Activated naive CD8-positive, alpha-beta T cell treated with anti-CD3 and anti-CD28 coated beads, Interleukin-2, amount 10 ng/mL, durations not matched to agents 7 days and 5 days (primary cell): ENCODE measurements at regions not wholly inside any gene's neighbourhood (a gene's known extent, or its start where the extent isn't known, plus 50 kb on each side); places are given as distances from the start of the nearest gene placed in this dataset.

ENCODE experiments used
- ATAC-seq: fragments of 150-1000 bp; cut with Tn5 transposase; one replicate; pipeline ENCODE4 v1.10.0; 2021; ENCODE audit warnings: low read depth, moderate library complexity
- POLR2A ChIA-PET: fragments of 350-600 bp; sonication (Branson Sonifier 250); formaldehyde crosslinking; loops from one replicate; lab custom pipeline; 2021; ENCODE audit warnings: antibody characterized with exemption; lab: Charles Lee
- DNase-seq: peaks from one replicate; pipeline ENCODE4 v3.0.0; 2021
- H3K27ac Mint-ChIP-seq: one replicate; pipeline ENCODE4 v1.8.0; 2022; ENCODE audit warnings: mild to moderate bottlenecking, mixed read lengths
- H3K27me3 Mint-ChIP-seq: one replicate; pipeline ENCODE4 v1.8.0; 2022; ENCODE audit warnings: mild to moderate bottlenecking, moderate library complexity, mixed read lengths
- H3K36me3 Mint-ChIP-seq: one replicate; pipeline ENCODE4 v1.8.0; 2021; ENCODE audit warnings: mild to moderate bottlenecking, mixed read lengths
- H3K4me1 Mint-ChIP-seq: one replicate; pipeline ENCODE4 v1.8.0; 2021; ENCODE audit warnings: mixed read lengths
- H3K4me3 Mint-ChIP-seq: one replicate; pipeline ENCODE4 v1.8.0; 2022; ENCODE audit warnings: mild to moderate bottlenecking, moderate library complexity, mixed read lengths
- H3K9me3 Mint-ChIP-seq: one replicate; pipeline ENCODE4 v1.8.0; 2021; ENCODE audit warnings: mixed read lengths

GRCh38 chr4:127210893-127211649 lies 421.7 kb upstream of the INTU start:
- Mint-ChIP-seq H3K4me3 (no peak overlapping the region), H3K9me3 (peaks cover 2% of the 10 kb centered on the region), H3K36me3 (no peaks in the 10 kb centered on the region), H3K4me1 (no peaks in the 10 kb centered on the region), H3K27ac (no peak overlapping the region), H3K27me3 (no peaks in the 10 kb centered on the region)
- POLR2A ChIA-PET = no interaction called here
- no peak for DNase-seq
- ATAC-seq = no peak

DNA sequence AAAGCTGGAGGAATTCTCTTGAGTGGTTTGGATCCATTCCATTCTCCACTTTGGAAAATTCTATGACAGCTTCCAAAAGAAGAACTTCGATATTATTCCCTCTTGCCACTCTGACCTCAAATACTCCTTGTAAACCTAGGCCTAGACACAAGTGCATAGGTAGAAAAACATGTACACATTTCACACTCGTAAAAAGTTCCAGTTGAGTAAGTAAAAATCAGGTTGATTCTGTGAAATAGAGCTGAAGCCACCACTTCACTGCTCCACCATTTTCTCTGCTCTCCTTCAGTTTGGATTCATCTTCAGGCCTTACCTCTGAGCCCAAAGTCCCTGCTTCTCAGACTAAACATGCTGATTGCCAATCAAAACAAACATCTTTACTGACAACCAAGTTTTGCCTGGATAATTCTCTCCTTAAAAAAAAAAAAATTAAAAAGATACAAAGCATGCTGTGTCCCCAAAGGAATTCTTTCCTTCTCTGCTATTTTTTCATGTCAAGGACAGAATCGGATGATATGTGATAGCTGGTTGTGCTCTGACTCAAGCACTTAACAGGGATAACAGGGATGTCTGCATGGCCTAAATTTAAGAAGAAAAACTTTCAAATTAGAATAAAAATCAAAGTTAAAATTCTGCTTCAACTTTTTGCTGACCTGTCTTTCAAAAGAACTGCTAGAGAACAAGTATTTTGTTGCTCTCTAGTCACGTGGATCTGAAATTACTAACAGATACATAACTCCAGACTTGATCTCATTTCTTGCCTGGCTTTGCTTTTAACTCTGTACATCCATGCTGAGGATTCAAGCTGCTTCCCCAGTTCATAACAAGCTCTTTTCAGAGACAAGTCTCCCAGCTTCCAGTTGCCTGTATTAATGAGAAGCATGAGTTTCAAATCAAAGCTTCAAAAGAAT lies 420.9 kb upstream of the INTU start:
- POLR2A ChIA-PET = no interaction called here
- no peaks in the 10 kb centered on the region for H3K27me3 Mint-ChIP-seq

DNA sequence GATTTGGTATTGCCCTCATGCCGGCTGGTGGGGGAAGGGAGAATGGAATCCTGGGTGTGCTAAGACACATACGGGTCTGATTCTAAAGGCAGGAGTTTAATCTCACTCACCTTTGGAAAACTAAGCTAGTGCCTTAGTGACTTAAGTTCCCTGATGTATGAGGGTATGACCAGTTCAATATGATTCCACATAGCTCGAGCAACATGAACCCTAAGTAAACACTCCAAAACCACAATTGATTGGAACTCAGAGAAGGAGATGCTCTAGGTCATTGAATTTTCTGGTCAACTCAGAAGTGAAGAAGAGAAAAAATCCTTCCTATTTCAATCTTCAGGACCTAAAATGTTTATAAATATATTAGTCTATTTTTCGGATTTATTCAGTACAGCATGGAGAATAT lies 420.1 kb upstream of the INTU start:
- no peak overlapping the region for H3K4me3 Mint-ChIP-seq
- H3K9me3 Mint-ChIP-seq = no peaks in the 10 kb centered on the region
- H3K4me1 Mint-ChIP-seq = no peaks in the 10 kb centered on the region
- DNase-seq = no peak
- no peaks in the 10 kb centered on the region for H3K27me3 Mint-ChIP-seq
- H3K36me3 Mint-ChIP-seq = no peaks in the 10 kb centered on the region
- no peak overlapping the region for H3K27ac Mint-ChIP-seq
- no peak for ATAC-seq
- POLR2A ChIA-PET = no interaction called here

More for the DNA sequence above, 420.9 kb upstream of the INTU start:
- Mint-ChIP-seq H3K4me3 (no peak overlapping the region), H3K27ac (no peak overlapping the region), H3K4me1 (no peaks in the 10 kb centered on the region), H3K9me3 (peaks cover 2% of the 10 kb centered on the region), H3K36me3 (no peaks in the 10 kb centered on the region)
- ATAC-seq = no peak
- no peak for DNase-seq

GRCh38 chr4:127214016-127214415 lies 418.7 kb upstream of the INTU start:
- Mint-ChIP-seq H3K4me3 (no peak overlapping the region), H3K27me3 (no peaks in the 10 kb centered on the region), H3K27ac (no peak overlapping the region), H3K4me1 (no peaks in the 10 kb centered on the region), H3K9me3 (no peaks in the 10 kb centered on the region), H3K36me3 (no peaks in the 10 kb centered on the region)
- DNase-seq (no peak), ATAC-seq (no peak)
- POLR2A ChIA-PET = no interaction called here

GRCh38 chr4:127214931-127215330 lies 417.8 kb upstream of the INTU start:
- no peak overlapping the region for H3K27ac Mint-ChIP-seq
- no peak overlapping the region for H3K4me3 Mint-ChIP-seq
- H3K9me3 Mint-ChIP-seq = no peaks in the 10 kb centered on the region
- no peaks in the 10 kb centered on the region for H3K36me3 Mint-ChIP-seq
- ATAC-seq (no peak), DNase-seq (no peak)
- no peaks in the 10 kb centered on the region for H3K27me3 Mint-ChIP-seq
- H3K4me1 Mint-ChIP-seq = no peaks in the 10 kb centered on the region
- POLR2A ChIA-PET = no interaction called here

GRCh38 chr4:127217586-127218229 lies 415.0 kb upstream of the INTU start:
- H3K27me3 Mint-ChIP-seq = no peaks in the 10 kb centered on the region
- DNase-seq (no peak), ATAC-seq (no peak)
- H3K4me3 Mint-ChIP-seq = no peak overlapping the region
- H3K9me3 Mint-ChIP-seq = peaks cover 4% of the 10 kb centered on the region
- POLR2A ChIA-PET = no interaction called here
- no peak overlapping the region for H3K27ac Mint-ChIP-seq
- no peaks in the 10 kb centered on the region for H3K4me1 Mint-ChIP-seq
- no peaks in the 10 kb centered on the region for H3K36me3 Mint-ChIP-seq

- ATAC-seq (no peak), DNase-seq (no peak)
- Mint-ChIP-seq H3K4me1 (no peaks in the 10 kb centered on the region), H3K9me3 (peaks cover 10% of the 10 kb centered on the region), H3K27me3 (no peaks in the 10 kb centered on the region), H3K36me3 (no peaks in the 10 kb centered on the region), H3K4me3 (no peak overlapping the region), H3K27ac (no peak overlapping the region)
- POLR2A ChIA-PET = no interaction called here
Observed at GRCh38 chr4:127219232-127219631, 413.5 kb upstream of the INTU start.

DNA sequence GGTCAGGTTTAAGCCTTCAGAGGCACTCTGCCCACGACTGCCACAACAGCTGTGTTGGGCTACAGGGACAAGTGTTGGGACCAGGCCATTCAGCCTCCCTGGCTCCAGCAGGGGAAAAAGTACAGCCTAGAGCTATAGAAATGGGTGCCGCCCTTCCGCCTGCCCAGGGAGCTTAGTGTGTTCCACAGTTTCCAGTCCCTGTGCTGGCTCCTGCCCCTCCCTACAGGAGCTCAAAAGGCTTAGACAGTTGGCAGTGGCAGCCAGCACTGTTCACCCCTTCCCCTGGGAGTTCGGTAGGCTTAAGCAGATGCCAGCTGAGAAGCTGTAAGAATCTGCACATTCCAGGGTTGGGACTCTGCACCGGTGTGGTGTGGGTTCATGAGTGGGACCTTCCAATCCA lies 408.2 kb upstream of the INTU start:
- POLR2A ChIA-PET = no interaction called here
- ATAC-seq (no peak), DNase-seq (no peak)
- Mint-ChIP-seq H3K4me3 (no peak overlapping the region), H3K27me3 (no peaks in the 10 kb centered on the region), H3K4me1 (no peaks in the 10 kb centered on the region), H3K27ac (no peak overlapping the region), H3K9me3 (peaks cover 13% of the 10 kb centered on the region), H3K36me3 (no peaks in the 10 kb centered on the region)

- H3K27me3 Mint-ChIP-seq = no peaks in the 10 kb centered on the region
- H3K27ac Mint-ChIP-seq = no peak overlapping the region
- no peaks in the 10 kb centered on the region for H3K4me1 Mint-ChIP-seq
- POLR2A ChIA-PET = no interaction called here
- ATAC-seq = no peak
- H3K4me3 Mint-ChIP-seq = no peak overlapping the region
- no peaks in the 10 kb centered on the region for H3K36me3 Mint-ChIP-seq
- no peak for DNase-seq
- H3K9me3 Mint-ChIP-seq = peaks cover 5% of the 10 kb centered on the region
Observed at GRCh38 chr4:127229855-127230608, 402.7 kb upstream of the INTU start.

- Mint-ChIP-seq H3K27ac (no peak overlapping the region), H3K4me3 (no peak overlapping the region), H3K9me3 (peaks cover 2% of the 10 kb centered on the region), H3K4me1 (no peaks in the 10 kb centered on the region), H3K27me3 (no peaks in the 10 kb centered on the region), H3K36me3 (no peaks in the 10 kb centered on the region)
- ATAC-seq (no peak), DNase-seq (no peak)
- POLR2A ChIA-PET = no interaction called here
Observed at GRCh38 chr4:127236889-127237288, 395.9 kb upstream of the INTU start.

GRCh38 chr4:127237581-127237980 lies 395.2 kb upstream of the INTU start:
- POLR2A ChIA-PET = no interaction called here

DNA sequence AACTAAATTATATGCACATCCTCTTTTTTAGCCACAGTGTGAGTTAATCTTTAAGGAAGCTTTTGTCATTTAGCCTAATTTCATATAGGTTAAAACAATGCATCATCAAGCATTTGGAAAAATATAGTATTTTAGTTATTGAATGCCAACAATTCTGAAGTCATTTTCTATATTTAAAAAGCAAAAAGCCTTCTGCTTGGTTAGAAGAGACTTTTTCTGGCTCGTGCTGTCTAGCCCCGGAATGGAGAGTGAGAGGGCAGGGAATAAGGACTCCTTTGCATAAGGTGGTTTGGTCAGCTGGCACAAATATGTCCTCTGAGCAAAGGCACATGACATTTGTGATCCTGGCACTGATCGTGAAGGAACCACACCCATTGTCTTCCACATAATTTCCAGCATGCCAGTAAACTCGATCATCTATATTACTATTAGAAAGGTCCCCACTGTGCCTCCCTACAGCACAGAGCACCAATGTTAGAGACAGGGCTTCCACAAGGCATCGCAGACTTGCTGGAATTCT lies 393.7 kb upstream of the INTU start:
- DNase-seq (no peak), ATAC-seq (no peak)
- POLR2A ChIA-PET = no interaction called here
- peaks cover 2% of the 10 kb centered on the region for H3K9me3 Mint-ChIP-seq
- H3K4me1 Mint-ChIP-seq = no peaks in the 10 kb centered on the region
- H3K27ac Mint-ChIP-seq = no peak overlapping the region
- H3K4me3 Mint-ChIP-seq = no peak overlapping the region
- no peaks in the 10 kb centered on the region for H3K27me3 Mint-ChIP-seq
- no peaks in the 10 kb centered on the region for H3K36me3 Mint-ChIP-seq

More at GRCh38 chr4:127237581-127237980, 395.2 kb upstream of the INTU start:
- Mint-ChIP-seq H3K27me3 (no peaks in the 10 kb centered on the region), H3K36me3 (no peaks in the 10 kb centered on the region), H3K4me1 (no peaks in the 10 kb centered on the region), H3K27ac (no peak overlapping the region), H3K4me3 (no peak overlapping the region), H3K9me3 (peaks cover 2% of the 10 kb centered on the region)
- no peak for ATAC-seq
- no peak for DNase-seq
